Rectal smooth muscle tissue (tissue), 1 donor: ENCODE measurements at regions not wholly inside any gene's neighbourhood (a gene's known extent, or its start where the extent isn't known, plus 50 kb on each side); places are given as distances from the start of the nearest gene placed in this dataset.

Experiments
- H3K27ac ChIP-seq: one replicate; pipeline ENCODE4 v1.7.0; 2013; ENCODE audit warnings: low read depth, low read length, inconsistent platforms
- H3K27me3 ChIP-seq: one replicate; pipeline ENCODE4 v1.7.0; 2013; ENCODE audit warnings: low read length; ENCODE audit not compliant: control insufficient read depth, insufficient read depth
- H3K36me3 ChIP-seq: one replicate; pipeline ENCODE4 v1.7.0; 2013; ENCODE audit warnings: low read length; ENCODE audit not compliant: control insufficient read depth, insufficient read depth
- H3K4me1 ChIP-seq: one replicate; pipeline ENCODE4 v1.7.0; 2013; ENCODE audit warnings: low read length; ENCODE audit not compliant: control insufficient read depth, insufficient read depth
- H3K4me3 ChIP-seq: one replicate; pipeline ENCODE4 v1.7.0; 2013; ENCODE audit warnings: low read length
- H3K9ac ChIP-seq: one replicate; pipeline ENCODE4 v1.7.0; 2013; ENCODE audit warnings: low read length

GRCh38 chr1:79388694-79389361, 382.3 kb upstream of the ADGRL4 start:
- no peaks in the 10 kb centered on the region for H3K36me3 ChIP-seq
- no peak overlapping the region for H3K9ac ChIP-seq
- H3K27me3 ChIP-seq: no peaks in the 10 kb centered on the region
- H3K4me1 ChIP-seq: no peaks in the 10 kb centered on the region
- no peak overlapping the region for H3K27ac ChIP-seq
- H3K4me3 ChIP-seq: no peak overlapping the region

- Histone ChIP-seq H3K27ac (no peak overlapping the region), H3K4me3 (no peak overlapping the region), H3K27me3 (no peaks in the 10 kb centered on the region), H3K4me1 (no peaks in the 10 kb centered on the region), H3K9ac (no peak overlapping the region), H3K36me3 (no peaks in the 10 kb centered on the region)
Observed at GRCh38 chr1:79386730-79387129, 380.2 kb upstream of the ADGRL4 start.

- H3K4me3 ChIP-seq: no peak overlapping the region
- H3K27ac ChIP-seq: no peak overlapping the region
- no peaks in the 10 kb centered on the region for H3K4me1 ChIP-seq
- no peaks in the 10 kb centered on the region for H3K27me3 ChIP-seq
- H3K9ac ChIP-seq: no peak overlapping the region
- no peaks in the 10 kb centered on the region for H3K36me3 ChIP-seq
Observed at GRCh38 chr1:79380078-79380477, 373.5 kb upstream of the ADGRL4 start.

- H3K36me3 ChIP-seq: no peaks in the 10 kb centered on the region
- H3K27ac ChIP-seq: no peak overlapping the region
- H3K27me3 ChIP-seq: no peaks in the 10 kb centered on the region
- no peak overlapping the region for H3K4me3 ChIP-seq
- no peaks in the 10 kb centered on the region for H3K4me1 ChIP-seq
- no peak overlapping the region for H3K9ac ChIP-seq
Observed at GRCh38 chr1:79376106-79376505, 369.6 kb upstream of the ADGRL4 start.

- Histone ChIP-seq H3K4me3 (no peak overlapping the region), H3K4me1 (no peaks in the 10 kb centered on the region), H3K27ac (no peak overlapping the region), H3K36me3 (no peaks in the 10 kb centered on the region), H3K9ac (no peak overlapping the region), H3K27me3 (no peaks in the 10 kb centered on the region)
Observed at GRCh38 chr1:79375352-79375751, 368.8 kb upstream of the ADGRL4 start.

GRCh38 chr1:79374397-79374796, 367.9 kb upstream of the ADGRL4 start:
- H3K36me3 ChIP-seq: no peaks in the 10 kb centered on the region
- no peak overlapping the region for H3K4me3 ChIP-seq
- no peaks in the 10 kb centered on the region for H3K4me1 ChIP-seq
- H3K9ac ChIP-seq: no peak overlapping the region
- H3K27ac ChIP-seq: no peak overlapping the region
- H3K27me3 ChIP-seq: no peaks in the 10 kb centered on the region

GRCh38 chr1:79373481-79374125, 367.1 kb upstream of the ADGRL4 start:
- Histone ChIP-seq H3K4me3 (no peak overlapping the region), H3K9ac (no peak overlapping the region), H3K4me1 (no peaks in the 10 kb centered on the region), H3K36me3 (no peaks in the 10 kb centered on the region), H3K27me3 (no peaks in the 10 kb centered on the region), H3K27ac (no peak overlapping the region)

- no peaks in the 10 kb centered on the region for H3K4me1 ChIP-seq
- H3K27ac ChIP-seq: no peak overlapping the region
Observed at GRCh38 chr1:79371802-79372201, 365.3 kb upstream of the ADGRL4 start.

GRCh38 chr1:79369091-79369490, 362.6 kb upstream of the ADGRL4 start:
- Histone ChIP-seq H3K27me3 (no peaks in the 10 kb centered on the region), H3K4me1 (no peaks in the 10 kb centered on the region), H3K36me3 (no peaks in the 10 kb centered on the region), H3K27ac (no peak overlapping the region), H3K9ac (no peak overlapping the region), H3K4me3 (no peak overlapping the region)

More at GRCh38 chr1:79371802-79372201, 365.3 kb upstream of the ADGRL4 start:
- no peaks in the 10 kb centered on the region for H3K27me3 ChIP-seq
- H3K36me3 ChIP-seq: no peaks in the 10 kb centered on the region
- no peak overlapping the region for H3K9ac ChIP-seq
- no peak overlapping the region for H3K4me3 ChIP-seq

GRCh38 chr1:79364896-79365295, 358.4 kb upstream of the ADGRL4 start:
- no peak overlapping the region for H3K9ac ChIP-seq
- H3K36me3 ChIP-seq: no peaks in the 10 kb centered on the region
- H3K27ac ChIP-seq: no peak overlapping the region
- no peaks in the 10 kb centered on the region for H3K4me1 ChIP-seq
- H3K4me3 ChIP-seq: no peak overlapping the region
- H3K27me3 ChIP-seq: no peaks in the 10 kb centered on the region

GRCh38 chr1:79363430-79363829, 356.9 kb upstream of the ADGRL4 start:
- Histone ChIP-seq H3K36me3 (no peaks in the 10 kb centered on the region), H3K4me1 (no peaks in the 10 kb centered on the region), H3K27me3 (no peaks in the 10 kb centered on the region), H3K4me3 (no peak overlapping the region), H3K27ac (no peak overlapping the region), H3K9ac (no peak overlapping the region)

- no peaks in the 10 kb centered on the region for H3K36me3 ChIP-seq
- H3K27me3 ChIP-seq: no peaks in the 10 kb centered on the region
- no peak overlapping the region for H3K27ac ChIP-seq
- H3K4me1 ChIP-seq: no peaks in the 10 kb centered on the region
- no peak overlapping the region for H3K9ac ChIP-seq
- no peak overlapping the region for H3K4me3 ChIP-seq
Observed at GRCh38 chr1:79362470-79362869, 355.9 kb upstream of the ADGRL4 start.

GRCh38 chr1:79355090-79355489, 348.6 kb upstream of the ADGRL4 start:
- no peak overlapping the region for H3K4me3 ChIP-seq
- H3K9ac ChIP-seq: no peak overlapping the region
- no peak overlapping the region for H3K27ac ChIP-seq

More at GRCh38 chr1:79355090-79355489, 348.6 kb upstream of the ADGRL4 start:
- Histone ChIP-seq H3K4me1 (no peaks in the 10 kb centered on the region), H3K27me3 (no peaks in the 10 kb centered on the region), H3K36me3 (no peaks in the 10 kb centered on the region)
